HG03159 (cell line): ENCODE measurements at regions not wholly inside any gene's neighbourhood (a gene's known extent, or its start where the extent isn't known, plus 50 kb on each side); places are given as distances from the start of the nearest gene placed in this dataset.
"Not testable (repeated sequence)": the region's sequence is repeated elsewhere in the genome, so short reads cannot be mapped to it uniquely, and the experiment has no call there.

Experiments
- ATAC-seq: cut with Tn5 transposase; IDR thresholded peaks from one replicate; pipeline ENCODE4 v1.9.1; 2021; ENCODE audit warnings: mild to moderate bottlenecking, moderate library complexity; ENCODE audit not compliant: unreplicated experiment

DNA sequence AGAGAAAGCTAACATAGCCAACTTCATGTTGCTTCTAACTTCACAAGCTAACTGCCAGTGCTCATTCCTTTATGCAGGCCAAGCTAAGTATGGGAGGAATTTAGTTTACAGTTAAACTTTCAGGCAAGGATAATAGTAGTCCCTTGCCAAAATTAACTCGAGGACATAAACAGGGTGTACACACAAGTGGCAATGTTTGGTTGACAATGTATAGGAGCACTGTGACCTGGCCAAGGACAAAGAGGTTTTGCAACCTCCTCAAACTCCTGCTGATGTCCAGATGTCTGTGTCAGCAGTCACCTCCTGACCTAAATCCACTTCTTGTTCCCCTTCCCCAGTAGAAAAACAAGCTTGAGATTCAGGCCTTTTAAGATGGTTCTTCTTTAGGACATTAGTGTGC lies 494.6 kb upstream of the KLF6 start:
- no peak for ATAC-seq

DNA sequence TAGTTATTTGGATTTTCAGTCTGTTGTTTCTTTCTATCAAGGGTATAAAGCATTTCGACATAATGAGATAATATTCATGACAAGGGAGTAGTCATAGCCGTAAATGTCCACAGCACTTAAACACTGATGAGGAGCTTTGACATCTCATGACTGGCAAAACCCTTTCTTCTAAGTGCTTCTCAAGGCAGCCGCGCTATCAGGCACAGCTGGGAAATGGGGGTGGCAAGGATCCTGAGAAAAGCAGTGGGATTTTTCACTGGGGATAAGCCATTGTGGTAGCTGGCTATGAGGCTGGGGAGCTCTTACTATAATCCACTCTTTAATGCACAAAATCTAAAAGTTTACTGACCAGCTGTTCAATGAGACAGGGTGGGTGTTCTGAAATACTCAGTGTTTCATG lies 493.2 kb upstream of the KLF6 start:
- no peak for ATAC-seq

DNA sequence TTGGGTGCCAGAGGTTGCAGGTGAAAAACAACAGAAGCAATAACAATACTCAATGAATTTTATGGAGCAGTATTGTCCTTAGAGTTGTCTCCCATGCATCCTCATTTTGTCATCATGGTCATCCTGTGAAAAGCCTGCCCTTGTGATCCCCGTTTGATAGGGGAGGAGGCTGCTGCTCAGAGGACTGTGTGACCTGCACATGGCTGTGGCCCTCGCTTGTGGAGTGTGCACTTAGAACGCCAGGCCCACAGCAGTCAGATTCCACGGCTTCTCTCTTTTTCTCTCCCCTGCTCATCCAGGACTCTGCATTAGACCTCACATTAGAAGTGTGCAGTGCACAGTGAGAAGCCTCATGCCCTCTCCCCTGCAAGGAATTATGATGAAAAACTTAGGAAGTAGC lies 491.1 kb upstream of the KLF6 start:
- no peak for ATAC-seq

- not testable (repeated sequence) for ATAC-seq
Measured at GRCh38 chr10:4274671-4275070, 489.7 kb upstream of the KLF6 start.

DNA sequence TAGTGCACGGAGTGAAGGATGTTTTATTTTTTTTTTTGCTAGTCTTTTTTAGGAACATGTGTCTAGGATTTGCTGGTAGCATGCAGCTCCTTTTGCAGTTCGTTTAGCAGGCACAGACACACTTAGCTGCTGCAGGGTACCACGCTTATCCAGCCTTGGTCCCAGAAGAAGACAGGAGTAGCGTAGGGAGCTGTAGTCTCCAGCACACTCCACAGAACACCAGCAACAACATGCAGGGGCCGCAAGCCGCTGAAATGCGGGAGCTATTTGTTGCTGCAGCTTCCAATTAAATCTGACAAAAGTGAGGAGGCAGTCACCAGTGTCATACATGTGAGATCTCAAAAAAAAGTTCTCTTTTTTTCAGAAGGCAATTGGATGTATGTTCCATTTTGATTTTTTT lies 486.2 kb upstream of the KLF6 start:
- no peak for ATAC-seq

DNA sequence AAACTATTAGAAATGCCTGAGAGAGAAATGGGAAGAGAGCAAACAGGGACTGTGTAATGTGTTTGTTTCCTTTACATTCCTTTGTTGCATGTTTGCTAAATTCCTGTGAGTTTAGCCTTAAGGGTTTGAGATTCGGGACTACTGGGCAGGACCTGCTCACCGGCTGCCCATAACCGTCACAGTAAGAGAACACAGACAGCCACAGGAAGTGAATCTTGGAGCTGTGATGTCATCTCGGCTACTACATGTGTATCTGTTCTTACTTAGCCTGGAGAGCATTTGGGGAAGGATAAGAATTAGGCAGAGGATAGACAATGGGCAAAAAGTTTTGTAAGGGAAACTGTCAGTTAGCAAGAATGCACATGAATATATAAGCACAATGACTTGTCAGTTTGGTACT lies 485.1 kb upstream of the KLF6 start:
- no peak for ATAC-seq

DNA sequence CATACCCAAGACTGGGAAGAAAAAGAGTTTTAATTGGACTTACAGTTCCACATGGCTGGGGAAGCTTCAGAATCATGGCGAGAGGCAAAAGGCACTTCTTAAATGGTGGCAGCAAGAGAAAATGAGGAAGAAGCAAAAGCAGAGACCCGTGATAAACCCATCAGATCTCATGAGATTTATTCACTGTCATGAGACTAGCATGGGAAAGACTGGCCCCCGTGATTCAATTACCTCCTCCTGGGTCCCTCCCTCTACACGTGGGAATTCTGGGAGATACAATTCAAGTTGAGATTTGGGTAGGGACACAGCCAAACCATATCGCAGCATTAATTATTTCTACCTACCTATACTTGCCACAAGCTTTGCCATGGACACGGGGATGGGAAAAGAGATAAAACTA lies 483.5 kb upstream of the KLF6 start:
- not testable (repeated sequence) for ATAC-seq

DNA sequence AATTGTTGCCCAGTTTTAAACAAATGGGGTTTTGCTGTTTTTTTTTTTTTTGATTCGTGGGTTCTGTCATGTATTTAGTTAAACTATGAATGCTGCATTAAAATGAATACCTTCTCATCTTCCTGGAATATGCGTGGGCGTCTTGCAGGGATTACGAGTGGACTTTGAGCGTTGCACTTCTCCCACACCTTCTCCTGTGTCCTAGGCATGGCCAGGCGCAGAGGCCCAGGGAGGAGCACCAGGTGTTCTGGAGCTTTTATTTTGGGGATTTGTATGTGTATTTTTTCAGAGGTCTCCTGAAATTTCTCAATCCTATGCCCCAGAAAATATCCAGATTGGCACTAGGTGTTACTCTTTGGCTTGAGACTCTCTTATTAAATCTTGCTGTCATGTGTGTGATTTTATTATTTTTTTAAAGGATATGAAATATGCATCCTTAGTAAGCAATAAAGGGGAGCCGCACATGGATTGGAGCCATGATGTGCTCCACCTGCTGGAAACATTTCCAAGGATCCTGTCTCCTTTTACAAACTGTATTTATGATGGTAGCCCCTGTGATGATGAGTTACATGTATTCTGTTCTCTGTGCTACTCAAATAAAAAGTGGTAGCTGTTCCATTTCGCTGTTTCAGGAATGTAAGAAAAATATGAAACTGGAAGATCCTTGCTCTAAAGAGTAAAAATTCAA lies 482.2 kb upstream of the KLF6 start:
- no peak for ATAC-seq

- no peak for ATAC-seq
Measured at GRCh38 chr10:4266416-4267085, 481.5 kb upstream of the KLF6 start.

GRCh38 chr10:4265964-4266363 lies 481.0 kb upstream of the KLF6 start:
- ATAC-seq, result no peak

DNA sequence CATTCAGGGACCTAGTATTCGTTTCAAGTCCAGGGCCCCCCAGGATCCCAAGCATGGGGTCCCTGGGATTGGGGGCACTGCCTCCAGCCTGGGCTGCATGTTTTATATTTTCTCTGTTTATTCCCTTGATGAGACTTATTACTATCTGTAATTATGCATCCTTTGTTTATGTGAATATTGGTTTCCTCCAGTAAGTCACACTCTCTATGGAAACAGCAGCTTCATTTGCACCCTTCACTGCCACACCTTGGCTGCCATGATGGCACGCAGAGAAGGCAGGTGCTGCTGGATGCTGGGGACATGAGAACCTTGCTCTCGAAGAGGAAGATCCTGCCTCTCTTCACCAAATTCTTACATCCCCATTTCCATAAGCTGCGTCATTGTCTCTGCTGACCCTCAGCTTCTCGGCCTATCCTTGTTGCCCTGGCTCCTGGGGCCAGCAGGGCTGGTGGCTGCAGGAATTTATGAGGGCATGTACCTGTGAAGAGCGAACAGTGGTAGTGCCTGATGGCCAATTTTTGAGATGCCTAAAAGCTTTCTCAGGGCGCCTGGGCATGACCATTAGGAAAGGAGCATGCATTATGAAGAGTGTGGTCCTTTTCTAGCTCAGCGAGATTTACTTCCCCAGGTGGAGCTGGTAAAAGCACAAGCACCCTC lies 479.3 kb upstream of the KLF6 start:
- ATAC-seq, result no peak

DNA sequence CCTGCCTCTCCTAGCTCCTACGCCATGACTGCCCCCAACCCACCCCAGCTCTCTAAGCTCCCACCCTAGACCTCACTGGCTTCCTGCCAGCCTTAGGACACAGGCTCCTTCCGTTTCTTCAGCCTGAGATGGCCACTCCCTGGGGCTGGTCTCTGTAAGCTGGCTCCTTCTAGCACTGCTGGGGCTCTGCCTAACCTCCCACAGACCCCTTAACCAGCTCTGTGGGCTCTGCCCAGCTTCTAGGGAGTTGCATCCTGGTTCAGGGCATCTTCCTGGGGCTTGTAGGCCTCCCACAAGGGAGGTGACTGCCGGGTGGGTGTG lies 478.6 kb upstream of the KLF6 start:
- ATAC-seq, result no peak

- no peak for ATAC-seq
Measured at GRCh38 chr10:4262870-4263600, 478.0 kb upstream of the KLF6 start.

GRCh38 chr10:4262449-4262848 lies 477.4 kb upstream of the KLF6 start:
- ATAC-seq, result no peak

DNA sequence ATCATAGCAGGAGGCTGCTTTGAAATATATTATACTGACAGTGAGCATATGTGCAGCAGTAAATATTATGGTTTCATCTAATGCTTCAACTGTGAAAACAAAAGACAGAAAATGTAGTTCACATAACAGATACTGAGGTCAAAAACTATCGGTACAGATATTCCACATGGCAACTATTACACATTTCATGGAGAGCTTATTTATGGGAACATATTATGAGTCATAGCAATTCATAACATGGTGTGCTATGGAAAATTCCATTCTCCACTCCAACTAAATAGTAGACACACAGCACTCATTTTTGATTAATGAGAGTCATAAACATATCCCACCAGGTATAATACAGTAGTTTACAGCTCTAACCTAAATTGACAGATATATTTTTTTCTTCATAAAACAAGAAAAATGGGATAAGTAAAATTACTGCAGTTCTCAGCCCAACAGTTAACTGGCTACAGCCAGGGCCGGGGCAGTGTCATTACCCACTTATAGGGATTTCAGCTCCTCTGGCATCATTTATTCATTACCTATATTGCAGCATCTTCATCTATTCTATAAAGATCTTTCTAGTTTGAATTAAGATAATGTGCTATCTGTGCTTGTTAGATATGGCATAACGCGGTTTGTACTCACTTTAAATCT lies 475.6 kb upstream of the KLF6 start:
- ATAC-seq, result no peak

DNA sequence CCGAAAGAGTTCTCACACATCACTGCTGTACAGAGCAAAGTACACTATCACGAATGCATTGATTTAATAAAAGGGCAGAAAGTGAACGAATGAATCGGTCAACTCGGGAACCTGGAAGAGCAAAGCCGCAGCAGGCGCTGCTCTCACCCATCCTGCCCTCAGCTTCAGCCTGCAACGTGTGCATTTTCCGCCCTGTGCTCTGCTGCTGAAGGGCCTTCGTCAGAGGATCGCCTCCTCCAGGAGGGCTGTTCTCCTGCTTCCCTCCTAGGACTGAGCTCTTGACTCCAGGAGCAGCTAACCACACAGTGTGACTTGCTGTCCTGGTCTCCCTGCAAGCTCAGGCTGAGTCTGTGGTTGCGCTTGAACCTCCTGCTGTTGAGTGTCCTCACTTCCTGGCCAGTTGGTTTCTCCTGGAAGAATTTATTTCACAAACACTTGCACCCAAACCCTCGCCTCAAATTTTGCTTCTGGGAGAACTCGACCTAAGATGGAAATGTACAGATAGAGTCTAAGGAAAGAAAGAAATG lies 473.0 kb upstream of the KLF6 start:
- ATAC-seq, result no peak

GRCh38 chr10:4256971-4257370 lies 472.0 kb upstream of the KLF6 start:
- no peak for ATAC-seq

GRCh38 chr10:4255751-4256150 lies 470.7 kb upstream of the KLF6 start:
- no peak for ATAC-seq

GRCh38 chr10:4254101-4254994 lies 469.3 kb upstream of the KLF6 start:
- ATAC-seq, result no peak

- ATAC-seq, result no peak
Measured at GRCh38 chr10:4252701-4253100, 467.7 kb upstream of the KLF6 start.
